AML-193 (cell line): ENCODE measurements at regions not wholly inside any gene's neighbourhood (a gene's known extent, or its start where the extent isn't known, plus 50 kb on each side); places are given as distances from the start of the nearest gene placed in this dataset.

Experiments used
- DNase-seq, 2 experiments: peaks; one replicate each; lab custom pipeline; 2025; lab: John Stamatoyannopoulos, UW

- DNase-seq: no peak
These were observed 403.1 kb downstream of the RRAGC start for GRCh38 chr1:38456531-38456876.

GRCh38 chr1:38455829-38456530 lies 403.6 kb downstream of the RRAGC start:
- no peak for DNase-seq

- DNase-seq: no peak
These were observed 404.7 kb downstream of the RRAGC start for GRCh38 chr1:38454749-38455441.

- DNase-seq: peak; percentile 6 to 8
These were observed 405.3 kb downstream of the RRAGC start for GRCh38 chr1:38454236-38454635.

- DNase-seq: no peak
These were observed 405.7 kb upstream of the POU3F1 start for GRCh38 chr1:38452246-38452645.

GRCh38 chr1:38451541-38451993 lies 405.0 kb upstream of the POU3F1 start:
- no peak for DNase-seq

GRCh38 chr1:38448893-38449292 lies 402.3 kb upstream of the POU3F1 start:
- no peak for DNase-seq

- no peak for DNase-seq
These were observed 400.3 kb upstream of the POU3F1 start for GRCh38 chr1:38446936-38447335.

- DNase-seq: no peak
These were observed 398.3 kb upstream of the POU3F1 start for GRCh38 chr1:38444770-38445442.

GRCh38 chr1:38444311-38444710 lies 397.7 kb upstream of the POU3F1 start:
- DNase-seq: no peak

GRCh38 chr1:38440402-38440801 lies 393.8 kb upstream of the POU3F1 start:
- DNase-seq: no peak

GRCh38 chr1:38436749-38437148 lies 390.2 kb upstream of the POU3F1 start:
- no peak for DNase-seq

GRCh38 chr1:38436006-38436405 lies 389.4 kb upstream of the POU3F1 start:
- no peak for DNase-seq

- no peak for DNase-seq
These were observed 386.6 kb upstream of the POU3F1 start for GRCh38 chr1:38433084-38433722.

GRCh38 chr1:38431535-38432376 lies 385.2 kb upstream of the POU3F1 start:
- no peak for DNase-seq

GRCh38 chr1:38430949-38431348 lies 384.4 kb upstream of the POU3F1 start:
- no peak for DNase-seq

GRCh38 chr1:38424677-38425076 lies 378.1 kb upstream of the POU3F1 start:
- no peak for DNase-seq

- no peak for DNase-seq
These were observed 374.1 kb upstream of the POU3F1 start for GRCh38 chr1:38420666-38421065.

- no peak for DNase-seq
These were observed 371.8 kb upstream of the POU3F1 start for GRCh38 chr1:38418195-38419030.

GRCh38 chr1:38403667-38404066 lies 357.1 kb upstream of the POU3F1 start:
- no peak for DNase-seq
